GM18508 (cell line): ENCODE measurements at regions not wholly inside any gene's neighbourhood (a gene's known extent, or its start where the extent isn't known, plus 50 kb on each side); places are given as distances from the start of the nearest gene placed in this dataset.

Experiments
- ATAC-seq: cut with Tn5 transposase; IDR thresholded peaks from one replicate; pipeline ENCODE4 v1.9.1; 2021; ENCODE audit warnings: moderate number of reproducible peaks; ENCODE audit not compliant: insufficient read depth, unreplicated experiment

DNA sequence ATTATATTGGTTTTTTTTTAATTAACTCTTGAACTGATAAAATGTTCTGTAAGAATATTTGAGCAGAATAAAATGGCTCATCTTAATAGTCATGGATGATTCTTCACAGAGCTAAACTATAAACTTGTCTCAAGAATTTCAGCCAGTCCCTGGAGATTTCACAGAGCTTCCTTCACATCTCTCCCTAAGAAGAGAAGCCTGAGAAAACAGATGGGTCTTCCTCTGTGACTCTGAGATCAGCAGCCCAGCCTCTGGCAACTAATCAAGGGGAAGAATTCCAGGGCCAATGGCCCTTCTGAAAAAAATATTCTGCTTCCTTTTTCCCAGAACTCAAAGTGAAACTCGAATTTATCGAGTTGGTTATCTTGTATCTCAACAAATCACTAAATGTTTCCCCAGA is 122.2 kb upstream of the ITGA1 start:
- no peak for ATAC-seq

GRCh38 chr5:52668139-52668538 is 119.6 kb upstream of the ITGA1 start:
- ATAC-seq, result no peak

- no peak for ATAC-seq
Measured at GRCh38 chr5:52668544-52669185, 119.1 kb upstream of the ITGA1 start.

DNA sequence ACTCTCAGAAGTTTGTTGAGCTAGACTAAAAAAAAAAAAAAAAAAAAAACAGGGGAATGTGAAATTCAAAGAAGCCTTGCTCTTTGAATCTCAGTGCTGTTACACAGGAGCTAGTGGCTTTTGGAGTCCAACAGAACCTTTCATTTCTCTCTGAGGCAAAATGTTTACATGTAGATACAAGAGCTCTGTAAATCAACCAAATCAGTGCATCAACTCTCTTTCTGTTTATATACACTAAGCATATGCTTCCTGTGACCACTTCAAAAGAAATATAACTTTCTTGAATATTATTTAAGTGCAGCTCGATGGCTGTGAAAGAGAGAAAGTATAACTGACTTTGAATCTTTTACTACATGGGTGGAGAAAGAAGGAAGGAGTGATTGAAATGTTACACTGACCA is 115.3 kb upstream of the ITGA1 start:
- no peak for ATAC-seq

- ATAC-seq, result no peak
Measured at GRCh38 chr5:52673495-52673894, 114.2 kb upstream of the ITGA1 start.

DNA sequence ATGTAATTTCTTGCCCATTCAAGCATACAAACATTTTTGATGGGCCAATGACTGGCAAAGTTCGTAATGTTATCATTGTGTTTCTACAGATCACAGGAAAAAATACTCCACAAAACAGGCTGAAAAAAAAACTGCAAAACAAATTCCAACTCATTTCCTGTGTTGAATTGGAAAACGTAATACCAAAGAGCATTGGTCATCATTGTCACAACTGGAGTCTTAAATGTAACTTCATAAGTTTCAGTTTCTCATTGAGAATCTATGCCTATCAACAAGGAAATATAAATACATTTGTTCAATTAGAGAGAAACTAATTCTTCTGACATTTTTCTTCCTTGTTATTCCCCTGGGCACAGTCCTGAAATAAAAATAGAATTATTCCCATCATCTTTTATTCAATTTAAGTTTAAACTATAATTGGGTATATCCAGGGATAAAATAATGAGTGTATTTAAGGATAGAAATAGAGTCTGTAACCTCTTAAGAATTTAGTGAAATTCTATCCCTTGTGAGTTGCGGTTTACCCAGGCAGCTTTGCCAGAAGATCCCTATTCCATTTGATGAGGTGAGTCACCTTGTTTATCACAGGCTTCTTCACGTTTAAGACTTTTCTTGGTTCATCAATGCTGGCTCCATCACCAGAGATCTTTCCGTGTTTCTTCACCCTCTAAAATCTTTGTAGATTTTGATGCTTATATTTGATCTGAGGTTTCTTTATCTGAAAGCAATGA is 112.7 kb upstream of the ITGA1 start:
- no peak for ATAC-seq

- ATAC-seq, result no peak
Measured at GRCh38 chr5:52682492-52682891, 105.2 kb upstream of the ITGA1 start.

- no peak for ATAC-seq
Measured at GRCh38 chr5:52684051-52684450, 103.7 kb upstream of the ITGA1 start.

DNA sequence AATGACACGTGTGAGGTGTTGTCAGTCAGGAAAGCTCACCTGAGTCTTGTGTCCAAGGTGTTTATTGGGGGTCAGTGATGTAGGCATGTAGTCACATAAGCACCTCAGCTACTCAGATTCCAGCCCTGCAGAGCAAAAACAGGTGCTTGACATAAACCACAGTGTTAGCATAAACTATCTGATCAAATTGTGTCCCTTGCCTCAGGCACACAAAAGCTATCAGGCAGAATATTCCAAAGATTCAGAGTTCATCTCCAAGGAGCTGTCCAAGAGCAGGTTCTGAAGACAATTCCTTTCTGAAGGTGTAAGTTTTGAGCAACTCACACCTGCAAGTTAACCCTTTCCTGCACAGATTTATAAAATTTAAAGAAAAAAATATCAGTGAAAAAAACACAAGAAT is 102.2 kb upstream of the ITGA1 start:
- ATAC-seq, result no peak

- ATAC-seq, result no peak
Measured at GRCh38 chr5:52685971-52686370, 101.7 kb upstream of the ITGA1 start.

DNA sequence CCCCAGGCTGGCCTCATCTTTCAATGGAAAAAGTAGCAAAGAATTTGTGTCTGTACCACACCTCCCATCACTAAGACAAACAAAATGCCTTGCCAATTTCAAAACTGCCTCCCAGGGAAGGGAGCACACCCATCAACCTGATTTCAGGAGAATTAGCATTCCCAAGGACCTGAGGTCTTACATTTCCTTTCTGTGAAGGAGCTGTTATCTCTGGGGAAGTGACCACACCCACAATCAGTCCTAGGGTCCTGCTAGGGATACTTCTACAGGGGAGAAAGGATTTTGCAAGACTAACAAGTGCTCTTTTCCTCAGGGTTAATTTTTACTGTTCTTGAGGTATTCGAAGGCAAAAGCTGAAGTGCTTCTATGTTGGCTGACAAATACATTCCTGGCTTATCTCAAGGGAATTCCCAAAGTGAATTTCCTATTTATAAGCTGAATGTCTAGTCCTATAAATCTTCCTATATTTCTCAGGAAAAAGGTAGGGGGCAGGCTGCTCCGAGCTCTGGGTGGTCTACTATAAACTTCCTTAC is 97.4 kb upstream of the ITGA1 start:
- no peak for ATAC-seq

DNA sequence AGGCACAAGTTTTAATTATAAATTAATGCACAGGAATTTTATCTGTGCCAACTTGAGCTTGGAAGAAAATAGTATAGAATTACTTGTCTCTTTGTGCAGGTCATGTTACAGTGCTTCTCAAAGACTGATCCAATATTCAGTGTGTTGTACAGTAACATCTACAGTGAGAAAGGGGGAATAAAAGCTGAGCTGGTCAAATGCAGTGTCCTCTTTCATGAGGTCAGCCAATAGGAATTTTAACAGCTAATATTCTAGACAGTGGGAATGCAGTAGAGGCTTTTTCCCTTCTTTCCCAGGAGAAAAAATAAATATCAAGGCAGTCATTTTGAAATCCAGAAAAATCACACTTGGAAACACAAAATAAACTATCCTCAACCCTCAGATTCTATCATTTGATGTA is 95.7 kb upstream of the ITGA1 start:
- no peak for ATAC-seq

DNA sequence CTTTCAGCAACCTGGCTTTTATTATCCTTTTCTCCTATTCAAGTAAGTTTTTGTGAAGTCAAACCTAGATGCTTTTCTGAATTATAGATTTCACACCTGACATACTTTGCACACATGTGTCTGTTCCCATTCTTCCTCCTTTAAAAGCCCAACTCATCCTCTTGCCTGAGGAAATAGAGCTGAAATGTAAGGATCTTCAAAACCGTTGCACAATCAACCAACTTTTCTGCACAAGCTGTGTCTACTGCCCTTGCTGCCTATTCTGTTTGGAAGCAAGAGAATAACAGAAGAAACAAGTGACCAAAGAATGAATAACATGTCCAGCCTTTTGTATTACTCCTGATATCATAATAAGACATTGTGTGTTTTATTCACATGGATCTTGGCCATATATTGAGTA is 95.1 kb upstream of the ITGA1 start:
- ATAC-seq, result no peak

DNA sequence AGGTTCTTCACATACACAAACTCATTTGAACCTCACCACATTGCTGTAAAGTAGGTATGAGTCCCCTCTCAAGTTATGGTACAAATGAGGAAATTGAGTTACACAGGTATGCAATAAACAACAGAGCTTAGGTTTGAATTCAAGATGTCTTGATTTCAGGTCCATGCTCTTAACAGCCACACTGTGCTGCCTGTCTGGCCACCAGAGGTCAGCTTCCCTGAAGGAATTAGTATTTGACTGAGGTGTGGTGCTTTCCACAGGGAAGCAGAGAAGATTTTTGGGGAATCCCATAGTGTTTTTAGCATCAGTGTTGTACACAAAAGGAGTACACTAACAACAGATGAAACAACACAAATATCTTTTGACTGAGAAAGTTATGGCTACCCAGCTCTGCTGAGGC is 94.4 kb upstream of the ITGA1 start:
- no peak for ATAC-seq

GRCh38 chr5:52693836-52694235 is 93.9 kb upstream of the ITGA1 start:
- no peak for ATAC-seq

DNA sequence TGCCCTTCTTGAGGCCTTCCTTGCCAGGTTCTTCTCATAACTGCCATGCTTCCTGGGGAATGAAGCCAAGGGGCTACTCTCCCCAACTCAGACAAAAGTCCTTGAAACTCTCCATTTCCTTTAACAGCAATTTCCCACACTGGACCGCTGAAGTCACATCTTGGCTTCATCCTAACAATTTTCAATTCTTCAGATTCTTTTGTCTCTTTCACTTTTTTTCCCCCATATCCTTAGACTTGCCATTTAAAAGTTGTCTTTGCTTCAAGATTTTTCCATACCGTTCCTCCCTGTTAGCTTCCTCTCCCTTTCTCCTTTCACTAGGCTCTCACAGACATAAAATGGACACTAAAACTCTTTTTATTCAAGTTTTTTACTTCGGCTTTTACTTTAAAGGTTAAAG is 93.1 kb upstream of the ITGA1 start:
- no peak for ATAC-seq

- ATAC-seq, result no peak
Measured at GRCh38 chr5:52702877-52703276, 84.8 kb upstream of the ITGA1 start.

- no peak for ATAC-seq
Measured at GRCh38 chr5:52703321-52703720, 84.4 kb upstream of the ITGA1 start.

DNA sequence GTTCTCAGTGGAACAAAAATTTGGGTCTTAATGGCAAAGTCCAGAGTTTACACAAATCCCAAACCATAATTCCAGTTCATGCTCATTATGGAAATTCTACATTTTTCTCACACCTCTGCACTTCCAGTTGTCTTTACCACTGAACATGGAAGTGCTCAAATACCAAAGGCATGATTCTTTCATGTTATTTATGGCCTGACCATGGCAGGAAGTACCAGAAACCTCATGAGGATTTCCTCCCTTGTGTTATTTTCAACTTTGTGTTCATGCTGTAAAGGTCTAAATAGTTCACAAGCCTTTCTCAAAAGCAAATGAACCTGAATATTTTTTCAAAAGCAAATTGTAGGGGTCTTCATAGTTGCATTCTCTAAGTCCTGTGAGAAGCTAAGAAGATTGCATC is 82.0 kb upstream of the ITGA1 start:
- ATAC-seq, result no peak

GRCh38 chr5:52706775-52707174 is 80.9 kb upstream of the ITGA1 start:
- no peak for ATAC-seq

GRCh38 chr5:52707616-52708015 is 80.1 kb upstream of the ITGA1 start:
- ATAC-seq, result no peak

- no peak for ATAC-seq
Measured at GRCh38 chr5:52708463-52708862, 79.3 kb upstream of the ITGA1 start.
